ENCODE measurements at regions not wholly inside any gene's neighbourhood (a gene's known extent, or its start where the extent isn't known, plus 50 kb on each side); places are given as distances from the start of the nearest gene placed in this dataset.

DNA sequence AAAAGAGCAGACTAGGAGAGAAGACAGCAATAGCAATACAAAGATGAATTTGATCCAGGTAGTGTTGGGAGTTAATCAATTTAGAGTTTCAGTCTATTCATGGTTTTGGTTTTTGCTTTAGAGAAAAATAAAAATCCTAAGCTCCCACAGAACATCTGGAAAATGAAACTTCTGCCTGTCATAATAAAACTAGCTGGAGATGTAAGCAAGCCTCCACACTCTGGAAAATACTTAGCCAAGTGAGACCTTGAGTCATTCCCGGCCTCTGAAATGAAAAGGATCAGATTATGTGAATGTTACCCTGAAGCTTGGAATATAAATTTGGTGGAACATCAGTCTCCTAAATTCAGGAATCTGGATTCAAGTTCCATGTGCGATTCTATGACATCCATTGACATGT is 485.6 kb upstream of the SPRED2 start:
- no peak overlapping the region for H3K4me3 Mint-ChIP-seq
- peak overlapping the region in 1 of 3 experiments; percentile 24 for H3K27ac Mint-ChIP-seq
- peaks cover 2% of the 10 kb centered on the region for H3K9me3 Mint-ChIP-seq
- H3K27me3 Mint-ChIP-seq (ENCODE audit: low read depth): no peaks in the 10 kb centered on the region
- TF ChIP-seq, protein P1, sequence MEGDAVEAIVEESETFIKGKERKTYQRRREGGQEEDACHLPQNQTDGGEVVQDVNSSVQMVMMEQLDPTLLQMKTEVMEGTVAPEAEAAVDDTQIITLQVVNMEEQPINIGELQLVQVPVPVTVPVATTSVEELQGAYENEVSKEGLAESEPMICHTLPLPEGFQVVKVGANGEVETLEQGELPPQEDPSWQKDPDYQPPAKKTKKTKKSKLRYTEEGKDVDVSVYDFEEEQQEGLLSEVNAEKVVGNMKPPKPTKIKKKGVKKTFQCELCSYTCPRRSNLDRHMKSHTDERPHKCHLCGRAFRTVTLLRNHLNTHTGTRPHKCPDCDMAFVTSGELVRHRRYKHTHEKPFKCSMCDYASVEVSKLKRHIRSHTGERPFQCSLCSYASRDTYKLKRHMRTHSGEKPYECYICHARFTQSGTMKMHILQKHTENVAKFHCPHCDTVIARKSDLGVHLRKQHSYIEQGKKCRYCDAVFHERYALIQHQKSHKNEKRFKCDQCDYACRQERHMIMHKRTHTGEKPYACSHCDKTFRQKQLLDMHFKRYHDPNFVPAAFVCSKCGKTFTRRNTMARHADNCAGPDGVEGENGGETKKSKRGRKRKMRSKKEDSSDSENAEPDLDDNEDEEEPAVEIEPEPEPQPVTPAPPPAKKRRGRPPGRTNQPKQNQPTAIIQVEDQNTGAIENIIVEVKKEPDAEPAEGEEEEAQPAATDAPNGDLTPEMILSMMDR (IDR thresholded peaks at IDR 0.05; ENCODE audit: unreplicated experiment in 3 of 3): no peak
- no peaks in the 10 kb centered on the region for H3K36me3 Mint-ChIP-seq (ENCODE audit: low read depth)
- peaks cover 17% of the 10 kb centered on the region for H3K4me1 Mint-ChIP-seq

DNA sequence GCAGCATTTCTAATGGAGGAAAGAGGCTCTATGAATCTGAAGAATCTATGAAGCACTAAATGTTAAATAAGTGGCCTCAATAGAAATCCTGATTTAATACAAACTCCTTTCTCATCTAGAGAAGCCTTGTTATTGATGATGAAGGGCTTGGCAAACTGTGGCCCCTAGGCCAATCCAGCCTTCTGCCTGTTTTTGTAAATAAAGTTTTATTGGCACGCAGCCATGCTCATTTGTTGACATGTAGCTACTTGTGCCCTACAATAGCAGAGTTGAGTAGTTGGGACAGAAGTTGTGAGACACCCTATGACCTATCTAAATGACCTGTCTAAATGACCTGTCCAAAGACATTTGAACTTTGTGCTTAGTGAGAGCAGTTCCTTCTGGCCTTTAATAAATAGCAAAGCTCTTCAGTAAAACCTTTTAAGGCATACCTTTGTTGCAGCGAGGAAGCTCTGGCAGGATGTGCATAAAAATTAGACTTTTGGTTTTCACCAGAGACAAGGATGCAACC is 484.4 kb upstream of the SPRED2 start:
- no peaks in the 10 kb centered on the region for H3K27me3 Mint-ChIP-seq (ENCODE audit: low read depth)
- no peak overlapping the region for H3K27ac Mint-ChIP-seq
- peaks cover 17% of the 10 kb centered on the region for H3K4me1 Mint-ChIP-seq
- TF ChIP-seq, protein P1 (IDR thresholded peaks at IDR 0.05; ENCODE audit: unreplicated experiment in 3 of 3): no peak
- no peaks in the 10 kb centered on the region for H3K36me3 Mint-ChIP-seq (ENCODE audit: low read depth)
- H3K9me3 Mint-ChIP-seq: no peaks in the 10 kb centered on the region
- no peak overlapping the region for H3K4me3 Mint-ChIP-seq

DNA sequence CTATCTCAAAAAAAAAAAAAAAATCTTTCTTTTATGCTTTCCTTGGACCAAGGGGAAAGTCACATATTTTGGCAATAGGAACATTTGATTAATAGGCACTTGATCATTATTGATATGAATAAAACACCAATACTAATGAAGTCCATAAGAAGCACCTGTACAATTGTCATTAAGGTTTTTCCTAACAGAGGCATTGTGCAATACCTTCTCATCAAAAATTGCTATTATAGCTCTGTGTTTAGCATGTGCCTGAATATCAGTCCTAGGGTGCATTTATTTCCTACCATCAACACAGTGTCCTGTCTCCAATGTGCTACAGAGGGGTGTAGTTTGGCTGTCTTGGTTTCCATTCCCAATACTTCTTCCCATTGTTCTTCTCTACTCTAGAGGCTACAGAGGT is 483.8 kb upstream of the SPRED2 start:
- no peak overlapping the region for H3K27ac Mint-ChIP-seq
- peaks cover 17% of the 10 kb centered on the region for H3K4me1 Mint-ChIP-seq
- TF ChIP-seq, protein P1 (IDR thresholded peaks at IDR 0.05; ENCODE audit: unreplicated experiment in 3 of 3): no peak
- no peaks in the 10 kb centered on the region for H3K9me3 Mint-ChIP-seq
- H3K36me3 Mint-ChIP-seq (ENCODE audit: low read depth): no peaks in the 10 kb centered on the region
- no peaks in the 10 kb centered on the region for H3K27me3 Mint-ChIP-seq (ENCODE audit: low read depth)
- no peak overlapping the region for H3K4me3 Mint-ChIP-seq

DNA sequence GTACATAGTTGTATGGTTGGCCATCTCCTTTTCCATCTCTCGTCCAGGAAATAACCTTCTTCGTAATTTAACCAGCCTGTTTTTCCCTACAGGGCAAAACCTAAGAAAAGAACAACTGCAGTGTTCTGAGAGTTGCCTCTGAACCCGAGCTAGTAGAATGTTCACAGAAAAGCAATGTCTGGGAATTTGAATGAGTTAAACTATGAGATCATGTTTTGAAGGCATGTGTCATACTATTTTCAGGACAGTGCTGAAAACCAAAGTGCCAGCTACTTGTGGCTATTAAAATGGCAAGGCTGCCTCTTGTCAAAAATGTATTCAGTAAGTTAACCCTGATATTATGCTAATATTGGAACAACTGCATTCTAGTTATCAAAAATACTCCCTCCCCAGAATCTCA is 482.9 kb upstream of the SPRED2 start:
- H3K36me3 Mint-ChIP-seq (ENCODE audit: low read depth): no peaks in the 10 kb centered on the region
- H3K27ac Mint-ChIP-seq: no peak overlapping the region
- H3K27me3 Mint-ChIP-seq (ENCODE audit: low read depth): no peaks in the 10 kb centered on the region
- H3K4me1 Mint-ChIP-seq: peaks cover 17% of the 10 kb centered on the region
- H3K9me3 Mint-ChIP-seq: no peaks in the 10 kb centered on the region
- H3K4me3 Mint-ChIP-seq: no peak overlapping the region
- TF ChIP-seq, protein P1 (IDR thresholded peaks at IDR 0.05; ENCODE audit: unreplicated experiment in 3 of 3): no peak

DNA sequence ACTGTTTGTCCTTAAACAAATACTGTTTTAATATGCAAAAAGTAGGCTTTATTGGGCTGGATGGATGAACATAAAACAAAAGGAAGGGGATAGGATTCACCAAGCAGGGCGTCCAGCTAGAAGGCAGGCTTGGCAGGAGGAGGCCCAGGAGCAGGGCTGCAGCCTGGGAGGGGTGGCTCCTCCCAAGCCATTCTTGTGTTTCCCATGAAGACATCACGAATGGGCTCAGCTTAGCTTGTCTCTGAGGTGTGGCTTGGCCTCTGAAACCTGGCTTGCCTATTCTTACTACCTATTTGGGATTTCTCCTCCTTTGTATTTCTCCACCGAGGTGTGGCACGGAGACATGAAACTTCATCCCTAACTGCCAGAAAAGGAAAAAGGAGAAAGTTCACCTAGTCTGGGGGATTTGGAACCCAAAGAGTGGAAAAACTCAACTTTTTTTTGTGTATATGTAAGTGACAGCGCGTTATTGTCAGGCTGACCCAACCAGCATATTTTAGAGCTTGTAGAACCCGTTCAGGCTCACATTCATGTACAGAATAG is 481.9 kb upstream of the SPRED2 start:
- H3K4me3 Mint-ChIP-seq: no peak overlapping the region
- no peaks in the 10 kb centered on the region for H3K27me3 Mint-ChIP-seq (ENCODE audit: low read depth)
- TF ChIP-seq, protein P1 (IDR thresholded peaks at IDR 0.05; ENCODE audit: unreplicated experiment in 3 of 3): no peak
- H3K36me3 Mint-ChIP-seq (ENCODE audit: low read depth): no peaks in the 10 kb centered on the region
- H3K4me1 Mint-ChIP-seq: peaks cover 14% of the 10 kb centered on the region
- no peak overlapping the region for H3K27ac Mint-ChIP-seq
- H3K9me3 Mint-ChIP-seq: no peaks in the 10 kb centered on the region

DNA sequence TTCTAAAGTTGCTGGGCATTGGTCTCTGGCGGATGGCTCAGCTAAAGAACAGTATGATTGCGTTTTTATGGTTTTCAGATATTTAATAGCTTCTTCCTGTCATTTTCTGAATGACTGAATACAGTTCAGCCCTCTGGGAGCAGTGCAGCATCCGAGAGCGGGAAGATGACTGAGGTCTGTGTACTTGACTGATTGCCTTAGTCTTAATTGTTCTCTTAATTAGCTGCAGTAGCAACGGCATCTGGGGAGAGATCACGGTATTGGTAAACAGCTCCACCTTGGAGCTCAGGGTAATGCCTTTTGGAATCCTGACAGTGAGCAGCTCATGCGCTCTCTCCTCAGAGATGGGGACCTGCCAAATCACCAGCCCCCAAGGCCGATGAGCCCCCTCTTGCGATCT is 481.4 kb upstream of the SPRED2 start:
- TF ChIP-seq, protein P1 (IDR thresholded peaks at IDR 0.05; ENCODE audit: unreplicated experiment in 3 of 3): no peak
- Mint-ChIP-seq H3K27ac (no peak overlapping the region), H3K4me1 (peaks cover 11% of the 10 kb centered on the region), H3K36me3 (ENCODE audit: low read depth) (no peaks in the 10 kb centered on the region), H3K27me3 (ENCODE audit: low read depth) (no peaks in the 10 kb centered on the region), H3K4me3 (no peak overlapping the region), H3K9me3 (no peaks in the 10 kb centered on the region)

All from nephron (organoid).